Left ventricle myocardium inferior (tissue), 1 donor: ENCODE measurements at regions not wholly inside any gene's neighbourhood (a gene's known extent, or its start where the extent isn't known, plus 50 kb on each side); places are given as distances from the start of the nearest gene placed in this dataset.
A peak's percentile ranks its signal among the peaks of the same experiment; 100 is the strongest.

Source experiments
- DNase-seq: peaks from one replicate; pipeline ENCODE4 v3.0.0-alpha.2; 2020
- H3K27ac ChIP-seq: fragments of 200-600 bp; replicated peaks from 2 replicates; pipeline ENCODE4 v1.8.0; 2021
- H3K27me3 ChIP-seq: fragments of 200-600 bp; 2 replicates; pipeline ENCODE4 v1.8.0; 2021; ENCODE audit warnings: low read depth
- H3K36me3 ChIP-seq: fragments of 200-600 bp; 2 replicates; pipeline ENCODE4 v1.8.0; 2021
- H3K4me1 ChIP-seq: fragments of 200-600 bp; 2 replicates; pipeline ENCODE4 v1.8.0; 2021
- H3K4me3 ChIP-seq: fragments of 200-600 bp; 2 replicates; pipeline ENCODE4 v1.8.0; 2021; ENCODE audit warnings: mild to moderate bottlenecking, moderate library complexity
- H3K9me3 ChIP-seq: fragments of 200-600 bp; replicated peaks from 2 replicates; pipeline ENCODE4 v1.8.0; 2021
- CTCF ChIP-seq: fragments of 200-600 bp; IDR thresholded peaks from 2 replicates; pipeline ENCODE4 v1.8.0; 2021; ENCODE audit warnings: antibody characterized with exemption, mild to moderate bottlenecking, borderline replicate concordance
- intact Hi-C: fragments of 100-400 bp; cut with micrococcal nuclease; formaldehyde crosslinking; loops from one replicate; pipeline ENCODE4 v1.11.0; 2022
- donor health status: DM: no; HTN: yes; CAD: no; lungs with severe emphysema.

GRCh38 chr13:72565893-72566292 is 161.5 kb downstream of the MZT1 start:
- DNase-seq = no peak
- H3K4me1 ChIP-seq = no peaks in the 10 kb centered on the region
- H3K9me3 ChIP-seq = no peaks in the 10 kb centered on the region

DNA sequence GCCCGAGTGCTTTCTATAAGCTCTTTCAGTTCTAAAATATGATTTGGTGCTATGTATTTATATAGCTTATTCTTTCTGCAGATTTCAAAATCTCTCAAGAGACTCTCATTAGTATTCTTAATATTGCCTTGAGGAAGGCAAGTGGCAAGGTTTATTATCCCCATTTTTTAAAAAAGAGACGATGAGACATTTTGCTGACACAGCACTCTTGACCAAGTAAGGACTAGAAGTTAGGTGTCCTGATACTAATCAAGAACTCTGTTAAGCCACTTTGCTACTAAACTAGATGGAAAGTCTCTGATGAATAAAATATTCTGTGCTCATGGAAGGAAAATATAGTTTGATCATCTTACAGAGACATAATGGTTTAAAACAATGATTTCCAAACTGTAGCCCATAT is 164.7 kb downstream of the MZT1 start:
- DNase-seq = no peak
- intact Hi-C loops = no loop called here
- no peak overlapping the region for H3K4me3 ChIP-seq

More at GRCh38 chr13:72565893-72566292, 161.5 kb downstream of the MZT1 start:
- Histone ChIP-seq H3K27me3 (no peaks in the 10 kb centered on the region), H3K4me3 (no peak overlapping the region), H3K36me3 (no peaks in the 10 kb centered on the region), H3K27ac (no peak overlapping the region)
- TF ChIP-seq CTCF = peak; percentile 56
- intact Hi-C loops = no loop called here

GRCh38 chr13:72561791-72562190 is 165.6 kb downstream of the MZT1 start:
- no peak for DNase-seq
- H3K36me3 ChIP-seq = no peaks in the 10 kb centered on the region
- H3K4me1 ChIP-seq = no peaks in the 10 kb centered on the region
- H3K27ac ChIP-seq = no peak overlapping the region
- no peaks in the 10 kb centered on the region for H3K27me3 ChIP-seq
- intact Hi-C loops = no loop called here
- no peak for TF ChIP-seq CTCF
- no peaks in the 10 kb centered on the region for H3K9me3 ChIP-seq
- no peak overlapping the region for H3K4me3 ChIP-seq

More for the DNA sequence above, 164.7 kb downstream of the MZT1 start:
- H3K36me3 ChIP-seq = no peaks in the 10 kb centered on the region
- H3K9me3 ChIP-seq = no peaks in the 10 kb centered on the region
- no peaks in the 10 kb centered on the region for H3K4me1 ChIP-seq
- TF ChIP-seq CTCF = no peak
- no peaks in the 10 kb centered on the region for H3K27me3 ChIP-seq
- H3K27ac ChIP-seq = no peak overlapping the region

- intact Hi-C loops = no loop called here
- no peaks in the 10 kb centered on the region for H3K4me1 ChIP-seq
- no peaks in the 10 kb centered on the region for H3K36me3 ChIP-seq
- no peak overlapping the region for H3K27ac ChIP-seq
- H3K9me3 ChIP-seq = peaks cover 4% of the 10 kb centered on the region
- no peak overlapping the region for H3K4me3 ChIP-seq
- TF ChIP-seq CTCF = no peak
- H3K27me3 ChIP-seq = no peaks in the 10 kb centered on the region
- no peak for DNase-seq
Observed at GRCh38 chr13:72559716-72560115, 167.7 kb downstream of the MZT1 start.

- H3K27ac ChIP-seq = no peak overlapping the region
- H3K9me3 ChIP-seq = peaks cover 4% of the 10 kb centered on the region
- DNase-seq = no peak
- no peak overlapping the region for H3K4me3 ChIP-seq
- intact Hi-C loops = no loop called here
- no peaks in the 10 kb centered on the region for H3K36me3 ChIP-seq
- TF ChIP-seq CTCF = no peak
- no peaks in the 10 kb centered on the region for H3K27me3 ChIP-seq
- no peaks in the 10 kb centered on the region for H3K4me1 ChIP-seq
Observed at GRCh38 chr13:72556945-72557344, 170.5 kb downstream of the MZT1 start.

DNA sequence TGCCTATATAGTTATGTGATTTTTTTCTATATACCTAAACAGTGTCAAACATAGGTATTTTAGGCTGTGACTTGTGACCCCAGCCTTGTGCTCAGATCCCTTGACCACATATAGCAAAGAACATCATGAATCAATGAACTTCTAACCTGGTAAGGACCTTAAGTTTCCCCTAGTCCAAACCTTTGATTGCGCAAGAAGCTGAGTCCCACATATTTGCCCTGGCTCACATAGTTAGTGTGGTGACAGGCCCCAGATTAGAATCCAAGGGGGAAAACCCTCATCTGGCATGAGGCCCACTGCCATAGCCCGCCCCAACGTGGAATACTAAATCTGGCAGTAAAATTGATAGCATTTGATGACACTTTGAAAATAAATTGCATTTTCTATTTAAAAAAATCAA is 171.8 kb downstream of the MZT1 start:
- intact Hi-C loops = no loop called here
- DNase-seq = no peak
- Histone ChIP-seq H3K27me3 (no peaks in the 10 kb centered on the region), H3K36me3 (no peaks in the 10 kb centered on the region), H3K4me1 (no peaks in the 10 kb centered on the region), H3K27ac (no peak overlapping the region), H3K9me3 (peaks cover 4% of the 10 kb centered on the region), H3K4me3 (no peak overlapping the region)
- TF ChIP-seq CTCF = no peak
